Mesendoderm (in vitro differentiated cells): ENCODE measurements at regions not wholly inside any gene's neighbourhood (a gene's known extent, or its start where the extent isn't known, plus 50 kb on each side); places are given as distances from the start of the nearest gene placed in this dataset.

Experiments
- DNase-seq: peaks from one replicate; pipeline ENCODE4 v3.0.0; 2013
- H2AK5ac ChIP-seq: 2 replicates; pipeline ENCODE4 v1.6.1; 2013; ENCODE audit warnings: low read length, inconsistent platforms
- H2BK120ac ChIP-seq: 2 replicates; pipeline ENCODE4 v1.6.1; 2013; ENCODE audit warnings: low read depth, mild to moderate bottlenecking, low read length, moderate library complexity, mixed read lengths
- H2BK15ac ChIP-seq: replicated peaks from 2 replicates; pipeline ENCODE4 v1.6.1; 2013; ENCODE audit warnings: low read depth, mild to moderate bottlenecking, moderate library complexity
- H2BK5ac ChIP-seq: 2 replicates; pipeline ENCODE4 v1.6.1; 2013; ENCODE audit warnings: low read length, inconsistent platforms
- H3K18ac ChIP-seq: 2 replicates; pipeline ENCODE4 v1.6.1; 2013; ENCODE audit warnings: mild to moderate bottlenecking, low read length, mixed read lengths
- H3K23ac ChIP-seq: one replicate; pipeline ENCODE4 v1.6.1; 2013; ENCODE audit warnings: low read length
- H3K27ac ChIP-seq: 2 replicates; pipeline ENCODE4 v1.5.1; 2013; ENCODE audit warnings: low read depth, mild to moderate bottlenecking, inconsistent platforms, low read length, moderate library complexity
- H3K27me3 ChIP-seq: 2 replicates; pipeline ENCODE4 v1.6.1; 2013; ENCODE audit warnings: low read length, control low read depth, mild to moderate bottlenecking, inconsistent platforms; ENCODE audit not compliant: insufficient read depth, poor library complexity
- H3K36me3 ChIP-seq: 2 replicates; pipeline ENCODE4 v1.6.1; 2013; ENCODE audit warnings: low read length, inconsistent platforms; ENCODE audit not compliant: control insufficient read depth, insufficient read depth
- H3K4ac ChIP-seq: one replicate; pipeline ENCODE4 v1.6.1; 2013; ENCODE audit warnings: low read depth, mild to moderate bottlenecking, low read length, moderate library complexity
- H3K4me1 ChIP-seq: 2 replicates; pipeline ENCODE4 v1.6.1; 2013; ENCODE audit warnings: low read depth, low read length, inconsistent platforms; ENCODE audit not compliant: control insufficient read depth
- H3K4me2 ChIP-seq: 2 replicates; pipeline ENCODE4 v1.6.1; 2013; ENCODE audit warnings: low read length
- H3K4me3 ChIP-seq: 2 replicates; pipeline ENCODE4 v1.5.1; 2013; ENCODE audit warnings: mild to moderate bottlenecking, low read length
- H3K56ac ChIP-seq: one replicate; pipeline ENCODE4 v1.6.1; 2013; ENCODE audit warnings: low read length
- H3K79me1 ChIP-seq: 2 replicates; pipeline ENCODE4 v1.6.1; 2013; ENCODE audit warnings: low read length, inconsistent platforms
- H3K79me2 ChIP-seq: 2 replicates; pipeline ENCODE4 v1.6.1; 2013; ENCODE audit warnings: mild to moderate bottlenecking, low read length; ENCODE audit not compliant: control insufficient read depth, insufficient read depth
- H3K9ac ChIP-seq: 2 replicates; pipeline ENCODE4 v1.6.1; 2013; ENCODE audit warnings: low read length, inconsistent platforms
- H4K5ac ChIP-seq: one replicate; pipeline ENCODE4 v1.6.1; 2013; ENCODE audit warnings: low read length
- H4K8ac ChIP-seq: one replicate; pipeline ENCODE4 v1.6.1; 2013; ENCODE audit warnings: low read depth, mild to moderate bottlenecking, control low read depth, low read length, moderate library complexity
- WGBS: extraction: QIAGEN DNeasy Blood & Tissue Kit; methylation state at CpG from one replicate; pipeline ENCODE4 v1.1.7; 2013; ENCODE audit warnings: low lambda C conversion rate, missing lambda C conversion rate; ENCODE audit not compliant: insufficient coverage; ENCODE audit errors: extremely low coverage; 5-methylcytosine and 5-hydroxymethylcytosine counted together

GRCh38 chr20:57791178-57791962, 81.6 kb upstream of the PMEPA1 start:
- no peak overlapping the region for H3K9ac ChIP-seq
- H3K27ac ChIP-seq = no peak overlapping the region
- H2BK5ac ChIP-seq = no peak overlapping the region
- no peak for DNase-seq
- no peaks in the 10 kb centered on the region for H3K4me1 ChIP-seq
- H2BK15ac ChIP-seq = no peak overlapping the region
- H3K18ac ChIP-seq = no peak overlapping the region
- H3K4me3 ChIP-seq = no peak overlapping the region
- no peak overlapping the region for H2BK120ac ChIP-seq
- H3K79me2 ChIP-seq = no peaks in the 10 kb centered on the region
- no peak overlapping the region for H3K23ac ChIP-seq
- H3K4ac ChIP-seq = no peak overlapping the region
- no CpG with 5 or more reads among the region's 15 CpGs for WGBS
- no peak overlapping the region for H3K4me2 ChIP-seq
- no peaks in the 10 kb centered on the region for H3K79me1 ChIP-seq
- H4K5ac ChIP-seq = no peak overlapping the region
- H3K36me3 ChIP-seq = no peaks in the 10 kb centered on the region
- no peak overlapping the region for H4K8ac ChIP-seq
- no peaks in the 10 kb centered on the region for H3K27me3 ChIP-seq
- H2AK5ac ChIP-seq = no peak overlapping the region
- H3K56ac ChIP-seq = no peak overlapping the region

DNA sequence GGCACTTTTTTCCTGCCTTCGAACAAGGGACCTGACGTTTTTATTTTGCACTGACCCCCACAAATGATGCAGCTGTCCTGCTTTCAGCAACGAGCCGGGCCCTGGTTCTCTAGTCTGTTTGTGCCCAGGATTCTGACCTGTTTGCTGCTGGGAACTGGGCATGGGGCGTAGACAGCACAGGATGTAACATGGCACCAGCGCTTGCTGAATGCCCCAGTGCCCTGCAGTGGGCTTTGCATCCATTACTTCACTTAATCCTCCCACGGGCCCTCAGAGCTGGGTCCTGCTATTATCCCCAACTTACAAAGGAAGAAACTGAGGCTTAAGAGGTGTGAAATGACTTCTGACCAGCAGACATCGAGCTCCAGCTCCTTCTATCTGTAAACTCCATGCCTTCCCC, 80.4 kb upstream of the PMEPA1 start:
- H3K18ac ChIP-seq = no peak overlapping the region
- no peak overlapping the region for H3K4me2 ChIP-seq
- no peaks in the 10 kb centered on the region for H3K79me1 ChIP-seq
- H3K79me2 ChIP-seq = no peaks in the 10 kb centered on the region
- no peak overlapping the region for H4K5ac ChIP-seq
- no peak overlapping the region for H4K8ac ChIP-seq
- H2BK120ac ChIP-seq = no peak overlapping the region
- H2BK15ac ChIP-seq = no peak overlapping the region
- WGBS = no CpG with 5 or more reads among the region's 8 CpGs
- no peak overlapping the region for H3K9ac ChIP-seq
- no peaks in the 10 kb centered on the region for H3K36me3 ChIP-seq
- H3K27ac ChIP-seq = no peak overlapping the region
- no peak overlapping the region for H2BK5ac ChIP-seq
- no peaks in the 10 kb centered on the region for H3K27me3 ChIP-seq
- no peak overlapping the region for H2AK5ac ChIP-seq
- DNase-seq = no peak
- H3K56ac ChIP-seq = no peak overlapping the region
- no peaks in the 10 kb centered on the region for H3K4me1 ChIP-seq
- H3K23ac ChIP-seq = no peak overlapping the region
- H3K4ac ChIP-seq = no peak overlapping the region
- no peak overlapping the region for H3K4me3 ChIP-seq

DNA sequence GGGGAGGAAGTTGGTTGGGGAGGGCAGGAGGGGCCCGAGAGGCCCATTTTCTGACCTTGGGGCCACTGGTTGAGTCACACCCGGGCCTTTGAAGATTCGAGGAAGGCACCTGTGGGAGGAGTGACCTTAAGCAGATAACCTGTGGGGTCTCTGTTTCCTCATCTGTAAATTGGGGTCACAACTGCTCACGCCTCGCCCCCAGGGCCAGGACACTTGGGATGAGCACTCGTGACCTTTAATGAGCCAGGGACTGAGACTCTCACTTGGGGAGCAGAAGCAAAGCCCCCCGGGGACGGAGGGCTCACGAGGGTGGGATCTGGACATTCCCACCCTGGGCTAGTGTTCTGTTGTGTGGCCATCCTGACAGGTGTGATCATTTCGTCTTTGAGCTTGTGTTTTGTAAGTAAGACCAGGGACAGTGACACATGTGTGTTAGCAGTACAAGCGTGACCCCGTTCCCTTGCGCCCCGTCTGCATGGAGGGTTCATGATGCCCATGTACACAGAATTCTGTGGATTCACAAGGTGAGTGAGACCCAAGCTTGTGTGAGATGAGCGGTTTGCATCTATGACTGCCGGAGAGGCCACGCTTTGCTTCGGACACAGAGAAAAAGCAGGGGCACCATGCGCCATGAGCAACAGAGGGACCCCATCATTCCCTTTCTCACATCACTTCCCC, 79.3 kb upstream of the PMEPA1 start:
- no peak overlapping the region for H3K4ac ChIP-seq
- no peaks in the 10 kb centered on the region for H3K79me2 ChIP-seq
- H3K23ac ChIP-seq = no peak overlapping the region
- DNase-seq = no peak
- H4K5ac ChIP-seq = no peak overlapping the region
- H2BK15ac ChIP-seq = no peak overlapping the region
- WGBS = no CpG with 5 or more reads among the region's 19 CpGs
- no peak overlapping the region for H3K18ac ChIP-seq
- H3K4me2 ChIP-seq = no peak overlapping the region
- H3K4me1 ChIP-seq = no peaks in the 10 kb centered on the region
- H3K9ac ChIP-seq = no peak overlapping the region
- no peak overlapping the region for H3K27ac ChIP-seq
- no peak overlapping the region for H3K56ac ChIP-seq
- no peak overlapping the region for H3K4me3 ChIP-seq
- H2BK120ac ChIP-seq = no peak overlapping the region
- H2AK5ac ChIP-seq = no peak overlapping the region
- no peak overlapping the region for H4K8ac ChIP-seq
- H2BK5ac ChIP-seq = no peak overlapping the region
- H3K79me1 ChIP-seq = no peaks in the 10 kb centered on the region
- H3K36me3 ChIP-seq = no peaks in the 10 kb centered on the region
- no peaks in the 10 kb centered on the region for H3K27me3 ChIP-seq

GRCh38 chr20:57787990-57788781, 78.4 kb upstream of the PMEPA1 start:
- no peaks in the 10 kb centered on the region for H3K36me3 ChIP-seq
- no CpG with 5 or more reads among the region's 17 CpGs for WGBS

GRCh38 chr20:57787151-57787989, 77.6 kb upstream of the PMEPA1 start:
- no peak for DNase-seq

More at GRCh38 chr20:57787990-57788781, 78.4 kb upstream of the PMEPA1 start:
- Histone ChIP-seq H3K79me1 (no peaks in the 10 kb centered on the region), H2AK5ac (no peak overlapping the region), H2BK5ac (no peak overlapping the region), H3K79me2 (no peaks in the 10 kb centered on the region), H3K27me3 (no peaks in the 10 kb centered on the region), H3K4ac (no peak overlapping the region), H3K56ac (no peak overlapping the region), H3K9ac (no peak overlapping the region), H4K5ac (no peak overlapping the region), H3K4me2 (no peak overlapping the region), H3K23ac (no peak overlapping the region), H3K4me3 (no peak overlapping the region), H2BK15ac (no peak overlapping the region), H4K8ac (no peak overlapping the region), H2BK120ac (no peak overlapping the region), H3K4me1 (no peaks in the 10 kb centered on the region), H3K27ac (no peak overlapping the region), H3K18ac (no peak overlapping the region)
- DNase-seq = no peak

More at GRCh38 chr20:57787151-57787989, 77.6 kb upstream of the PMEPA1 start:
- H3K4me1 ChIP-seq = no peaks in the 10 kb centered on the region
- H3K23ac ChIP-seq = no peak overlapping the region
- WGBS = no CpG with 5 or more reads among the region's 10 CpGs
- H3K56ac ChIP-seq = no peak overlapping the region
- no peaks in the 10 kb centered on the region for H3K79me2 ChIP-seq
- no peak overlapping the region for H4K8ac ChIP-seq
- no peak overlapping the region for H3K27ac ChIP-seq
- H3K4me2 ChIP-seq = no peak overlapping the region
- no peak overlapping the region for H3K4ac ChIP-seq
- no peak overlapping the region for H2AK5ac ChIP-seq
- no peak overlapping the region for H3K9ac ChIP-seq
- no peaks in the 10 kb centered on the region for H3K79me1 ChIP-seq
- no peak overlapping the region for H3K18ac ChIP-seq
- no peaks in the 10 kb centered on the region for H3K36me3 ChIP-seq
- no peak overlapping the region for H2BK5ac ChIP-seq
- H4K5ac ChIP-seq = no peak overlapping the region
- no peaks in the 10 kb centered on the region for H3K27me3 ChIP-seq
- no peak overlapping the region for H2BK120ac ChIP-seq
- no peak overlapping the region for H3K4me3 ChIP-seq
- H2BK15ac ChIP-seq = no peak overlapping the region
